NCI-H526 (cell line): ENCODE measurements at regions not wholly inside any gene's neighbourhood (a gene's known extent, or its start where the extent isn't known, plus 50 kb on each side); places are given as distances from the start of the nearest gene placed in this dataset.

Experiments
- DNase-seq, 2 experiments: peaks; one replicate each; lab custom pipeline; 2025; lab: John Stamatoyannopoulos, UW

DNA sequence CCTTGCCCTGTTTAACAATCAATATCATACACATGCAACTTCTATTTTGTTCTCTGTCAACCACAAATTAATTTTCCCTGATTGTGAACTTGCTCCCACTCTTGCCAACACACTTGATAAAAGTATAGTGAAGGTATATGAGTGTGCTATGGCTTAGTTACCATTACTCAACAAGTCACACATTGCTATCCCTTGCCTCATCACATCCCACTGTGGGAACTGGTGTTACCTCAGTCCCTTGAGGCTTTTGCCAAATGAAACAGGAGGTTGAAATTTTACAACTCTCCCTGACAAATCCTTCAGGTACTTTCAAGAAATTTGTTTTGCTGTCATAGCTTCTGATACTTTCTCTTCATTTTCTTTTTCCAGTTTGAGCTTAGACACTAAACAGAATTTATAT lies 472.5 kb upstream of the SEMA3D start:
- DNase-seq = no peak

GRCh38 chr7:85655252-85655651 lies 468.4 kb upstream of the SEMA3D start:
- DNase-seq = no peak

- no peak for DNase-seq
These were observed 457.4 kb upstream of the SEMA3D start for GRCh38 chr7:85644272-85644671.

DNA sequence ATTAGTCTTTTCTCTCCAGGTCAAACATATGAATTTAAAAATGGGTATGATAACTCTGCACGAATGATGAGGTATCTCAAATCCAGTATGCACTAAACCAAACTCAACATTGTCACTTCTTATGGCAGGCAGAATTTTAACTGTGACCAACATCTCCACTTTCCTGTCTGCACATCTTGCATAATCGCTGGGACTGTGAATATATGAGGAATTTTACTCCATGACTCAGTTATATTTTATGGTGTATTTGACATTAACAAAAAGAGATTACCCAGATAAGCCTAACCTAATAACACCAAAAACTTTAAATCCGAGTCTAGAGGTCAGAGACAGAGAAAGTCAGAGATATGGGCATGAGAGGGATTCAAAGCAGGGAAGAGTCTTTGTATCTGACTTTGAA lies 454.5 kb upstream of the SEMA3D start:
- DNase-seq = no peak

DNA sequence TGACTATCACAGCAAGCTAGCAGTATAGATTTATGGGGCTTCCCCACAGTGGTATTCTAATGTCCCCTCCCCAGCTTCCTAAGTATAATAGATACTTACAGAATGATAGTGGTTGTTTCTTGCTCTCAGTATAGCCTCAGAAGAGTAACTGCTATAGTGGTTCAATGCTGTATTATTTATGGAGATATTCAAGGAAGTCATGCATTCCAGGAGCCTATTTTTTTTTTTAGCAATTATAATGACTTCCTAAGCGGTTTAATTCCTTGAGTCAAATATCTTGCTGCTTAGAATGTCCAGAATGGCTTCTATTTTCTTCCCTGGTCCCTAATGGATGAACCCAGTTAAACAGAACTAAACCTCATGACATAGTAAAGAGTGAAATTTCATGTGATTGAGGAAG lies 451.5 kb upstream of the SEMA3D start:
- no peak for DNase-seq

DNA sequence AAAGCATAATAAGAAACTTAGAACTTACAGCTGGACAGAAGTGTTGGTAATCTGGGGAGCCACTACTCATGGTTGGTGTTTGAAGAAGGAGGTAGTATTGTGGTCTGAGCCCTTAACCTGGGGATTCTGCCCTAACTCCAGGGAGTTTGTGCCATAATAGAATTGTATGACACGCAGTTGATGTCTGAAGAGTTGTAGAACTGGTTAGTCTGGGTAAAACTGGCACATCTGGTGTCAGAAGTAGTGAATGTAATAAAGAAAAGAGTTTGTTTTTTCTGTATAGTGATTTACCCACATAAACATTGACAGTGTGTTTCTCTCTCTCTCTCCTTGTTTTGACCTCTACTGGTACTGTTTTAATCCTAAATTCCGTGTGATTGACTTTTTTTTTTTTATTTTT lies 448.1 kb upstream of the SEMA3D start:
- no peak for DNase-seq

- DNase-seq = no peak
These were observed 444.2 kb upstream of the SEMA3D start for GRCh38 chr7:85630904-85631600.

GRCh38 chr7:85627791-85628586 lies 441.1 kb upstream of the SEMA3D start:
- no peak for DNase-seq

- DNase-seq = no peak
These were observed 435.2 kb upstream of the SEMA3D start for GRCh38 chr7:85622059-85622458.

DNA sequence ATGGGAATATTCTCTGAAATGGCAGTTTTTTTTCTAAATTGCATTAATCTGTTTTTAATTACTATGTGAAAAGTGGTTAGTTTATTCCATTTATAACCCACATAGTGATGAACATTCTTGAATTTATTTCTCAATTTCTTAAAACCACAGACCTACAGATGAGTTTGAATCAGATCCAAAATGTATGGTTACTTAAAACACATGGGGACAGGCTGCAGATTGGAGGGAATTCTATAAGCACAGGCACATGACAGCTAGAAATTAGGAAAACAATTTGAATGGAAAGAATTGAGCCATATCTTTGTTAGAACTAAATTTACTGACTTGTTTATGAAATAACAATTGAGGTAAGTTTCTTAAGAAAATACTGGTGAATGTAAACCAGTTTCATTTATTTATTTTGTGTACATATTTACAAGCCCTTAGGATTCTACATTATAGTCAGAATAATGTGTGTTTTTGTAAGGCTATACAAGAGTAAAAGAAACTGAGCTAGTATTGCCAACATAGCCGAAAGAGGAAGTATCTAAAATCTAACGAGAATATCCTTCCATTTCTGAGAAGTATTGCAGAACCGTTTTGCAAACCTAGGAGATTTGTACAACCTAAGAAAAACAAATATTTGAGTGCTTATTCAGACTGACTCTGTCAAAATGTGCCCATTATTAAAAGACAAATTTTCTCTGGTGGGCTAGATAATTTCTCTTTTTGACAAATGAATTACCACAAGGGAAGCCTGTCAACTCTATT lies 434.3 kb upstream of the SEMA3D start:
- no peak for DNase-seq

GRCh38 chr7:85619236-85619635 lies 432.4 kb upstream of the SEMA3D start:
- no peak for DNase-seq

GRCh38 chr7:85614684-85615083 lies 427.8 kb upstream of the SEMA3D start:
- no peak for DNase-seq

DNA sequence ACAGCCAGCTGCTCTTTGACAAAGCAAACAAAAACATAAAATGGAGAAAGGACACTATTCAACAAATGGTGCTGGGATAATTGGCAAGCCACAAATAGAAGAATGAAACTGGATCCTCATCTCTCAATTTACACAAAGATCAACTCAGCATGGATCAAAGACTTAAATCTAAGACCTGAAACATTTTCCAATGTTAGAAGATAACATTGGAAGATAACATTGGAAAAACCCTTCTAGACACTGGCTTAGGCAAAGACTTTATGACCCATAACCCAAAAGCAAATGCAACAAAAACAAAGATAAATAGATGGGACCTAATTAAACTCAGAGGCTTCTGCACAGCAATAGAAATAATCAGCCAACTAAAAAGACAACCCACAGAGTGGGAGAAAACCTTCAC lies 425.7 kb upstream of the SEMA3D start:
- DNase-seq = peak in 1 of 2 experiments; percentile 22

DNA sequence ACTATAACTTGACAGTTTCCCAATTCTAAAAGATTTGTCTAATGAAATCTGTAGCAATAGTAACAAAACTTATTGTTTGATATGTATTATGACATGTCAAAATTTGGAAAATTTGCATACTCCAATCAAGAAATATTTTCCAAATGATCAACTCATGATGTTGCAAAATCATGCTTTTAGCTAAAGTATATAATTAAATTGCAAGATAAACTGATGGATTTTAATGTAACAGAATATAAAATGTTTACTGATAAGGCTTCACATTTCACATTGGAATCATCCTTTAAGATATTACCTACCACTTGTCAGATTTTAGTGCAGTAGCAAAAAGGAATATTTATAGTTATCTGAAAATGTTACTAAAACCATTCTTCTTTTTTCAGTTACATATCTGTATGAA lies 421.9 kb upstream of the SEMA3D start:
- DNase-seq = no peak

GRCh38 chr7:85602196-85602595 lies 415.3 kb upstream of the SEMA3D start:
- no peak for DNase-seq

DNA sequence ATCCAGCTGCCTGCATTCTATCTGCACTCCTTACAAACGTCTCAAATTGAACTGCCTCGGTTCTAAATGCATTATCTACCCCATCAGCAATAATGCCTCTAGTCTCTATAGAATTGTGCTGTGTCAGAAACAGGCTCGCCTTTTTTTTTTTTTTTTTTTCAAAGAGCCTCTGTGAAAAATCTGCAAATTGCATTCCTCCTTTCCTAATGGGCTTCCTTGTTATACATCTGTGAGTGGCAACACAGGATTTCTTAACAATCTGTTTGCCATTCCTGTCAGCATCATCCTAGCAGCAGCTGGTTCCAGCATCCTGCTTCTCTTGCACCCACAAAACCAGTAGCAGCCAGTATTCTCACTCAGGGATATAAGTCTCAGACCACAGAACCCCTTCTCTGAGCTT lies 413.5 kb upstream of the SEMA3D start:
- no peak for DNase-seq

- peak in 1 of 2 experiments; percentile 47 for DNase-seq
These were observed 410.0 kb upstream of the SEMA3D start for GRCh38 chr7:85596827-85597226.

GRCh38 chr7:85595750-85596178 lies 408.9 kb upstream of the SEMA3D start:
- DNase-seq = no peak

DNA sequence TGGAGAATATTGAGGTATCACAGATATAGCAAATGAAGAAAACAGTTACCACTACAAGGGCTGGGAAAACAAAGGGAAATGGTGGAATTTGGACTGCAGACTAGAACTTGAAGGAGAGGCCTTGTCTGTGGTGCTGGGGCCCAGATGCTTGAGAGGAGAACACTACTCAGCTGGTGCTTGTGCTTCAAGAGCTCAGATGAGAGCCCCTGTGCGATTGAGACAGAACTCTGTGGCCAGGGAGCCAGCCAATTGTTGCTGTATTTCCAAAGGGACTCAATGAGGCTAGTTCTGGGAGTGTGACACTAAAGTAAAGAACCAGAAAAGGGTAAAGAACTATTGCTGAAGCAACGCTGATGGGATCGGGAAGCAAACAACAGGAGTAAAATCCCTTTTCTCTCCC lies 406.5 kb upstream of the SEMA3D start:
- DNase-seq = no peak

- DNase-seq = no peak
These were observed 400.9 kb upstream of the SEMA3D start for GRCh38 chr7:85587785-85588184.

- no peak for DNase-seq
These were observed 399.2 kb upstream of the SEMA3D start for GRCh38 chr7:85586091-85586490.

- no peak for DNase-seq
These were observed 396.5 kb upstream of the SEMA3D start for GRCh38 chr7:85583131-85583953.
